ENCODE measurements at regions not wholly inside any gene's neighbourhood (a gene's known extent, or its start where the extent isn't known, plus 50 kb on each side); places are given as distances from the start of the nearest gene placed in this dataset.

- TF ChIP-seq POLR2A (IDR thresholded peaks at IDR 0.05) = no peak
- TF ChIP-seq CTCF (IDR thresholded peaks at IDR 0.05) = no peak
- H3K36me3 ChIP-seq = no peaks in the 10 kb centered on the region
- H3K27me3 ChIP-seq = no peaks in the 10 kb centered on the region
- H3K4me3 ChIP-seq = no peak overlapping the region
- H3K9me3 ChIP-seq = no peaks in the 10 kb centered on the region
- intact Hi-C loops (cut with DNase I) = no loop called here
- DNase-seq = no peak
- WGBS, 2 donors = 59 to 72% methylated on average over 7 to 9 of the region's 9 CpGs
- H3K4me1 ChIP-seq = no peaks in the 10 kb centered on the region
- H3K27ac ChIP-seq = no peak overlapping the region
Observed at GRCh38 chr2:122239440-122239839, 484.0 kb downstream of the TSN start.

- no peaks in the 10 kb centered on the region for H3K36me3 ChIP-seq
- WGBS, 2 donors = 42 to 65% methylated on average over 3 of the region's 3 CpGs
- intact Hi-C loops (cut with DNase I) = no loop called here
Observed at GRCh38 chr2:122244598-122245229, 489.3 kb downstream of the TSN start.

GRCh38 chr2:122249673-122250072 is 494.2 kb downstream of the TSN start:
- H3K4me1 ChIP-seq = no peaks in the 10 kb centered on the region
- no peak overlapping the region for H3K27ac ChIP-seq
- no peak overlapping the region for H3K4me3 ChIP-seq
- WGBS, 2 donors = 49 to 66% methylated on average over 3 of the region's 3 CpGs
- intact Hi-C loops (cut with DNase I) = no loop called here
- TF ChIP-seq CTCF (IDR thresholded peaks at IDR 0.05) (no peak), POLR2A (IDR thresholded peaks at IDR 0.05) (no peak)
- no peaks in the 10 kb centered on the region for H3K36me3 ChIP-seq
- DNase-seq = no peak
- no peaks in the 10 kb centered on the region for H3K27me3 ChIP-seq
- H3K9me3 ChIP-seq = no peaks in the 10 kb centered on the region

More at GRCh38 chr2:122244598-122245229, 489.3 kb downstream of the TSN start:
- H3K9me3 ChIP-seq = no peaks in the 10 kb centered on the region
- H3K27me3 ChIP-seq = no peaks in the 10 kb centered on the region
- TF ChIP-seq CTCF (IDR thresholded peaks at IDR 0.05) = no peak
- TF ChIP-seq POLR2A (IDR thresholded peaks at IDR 0.05) = no peak
- no peak overlapping the region for H3K27ac ChIP-seq
- H3K4me1 ChIP-seq = no peaks in the 10 kb centered on the region
- DNase-seq = no peak
- H3K4me3 ChIP-seq = no peak overlapping the region

GRCh38 chr2:122251158-122251557 is 495.7 kb downstream of the TSN start:
- no peak overlapping the region for H3K4me3 ChIP-seq
- no peak overlapping the region for H3K27ac ChIP-seq
- H3K4me1 ChIP-seq = no peaks in the 10 kb centered on the region
- H3K27me3 ChIP-seq = no peaks in the 10 kb centered on the region
- no peaks in the 10 kb centered on the region for H3K9me3 ChIP-seq
- TF ChIP-seq POLR2A (IDR thresholded peaks at IDR 0.05) (no peak), CTCF (IDR thresholded peaks at IDR 0.05) (no peak)
- intact Hi-C loops (cut with DNase I) = no loop called here
- no peaks in the 10 kb centered on the region for H3K36me3 ChIP-seq
- no peak for DNase-seq
- WGBS, 2 donors = 73 to 77% methylated on average over 1 of the region's 1 CpG

GRCh38 chr2:122251566-122251965 is 496.1 kb downstream of the TSN start:
- no peaks in the 10 kb centered on the region for H3K36me3 ChIP-seq
- H3K4me1 ChIP-seq = no peaks in the 10 kb centered on the region
- H3K9me3 ChIP-seq = no peaks in the 10 kb centered on the region
- no peak for DNase-seq
- H3K4me3 ChIP-seq = no peak overlapping the region
- WGBS, 2 donors = 32 to 35% methylated on average over 2 of the region's 2 CpGs
- intact Hi-C loops (cut with DNase I) = no loop called here
- H3K27ac ChIP-seq = no peak overlapping the region
- no peaks in the 10 kb centered on the region for H3K27me3 ChIP-seq
- TF ChIP-seq CTCF (IDR thresholded peaks at IDR 0.05) (no peak), POLR2A (IDR thresholded peaks at IDR 0.05) (no peak)

Measured in esophagus squamous epithelium (tissue), 5 donors.